ENCODE measurements at regions not wholly inside any gene's neighbourhood (a gene's known extent, or its start where the extent isn't known, plus 50 kb on each side); places are given as distances from the start of the nearest gene placed in this dataset.
"Not testable (repeated sequence)": the region's sequence is repeated elsewhere in the genome, so short reads cannot be mapped to it uniquely, and the experiment has no call there.

GRCh38 chr7:152541892-152542291 is 106.1 kb upstream of the KMT2C start:
- no peak for DNase-seq

GRCh38 chr7:152539190-152539495 is 103.3 kb upstream of the KMT2C start:
- DNase-seq, result not testable (repeated sequence)

- DNase-seq, result not testable (repeated sequence)
Observed at GRCh38 chr7:152538346-152539189, 102.8 kb upstream of the KMT2C start.

- DNase-seq, result no peak
Observed at GRCh38 chr7:152537639-152538038, 101.8 kb upstream of the KMT2C start.

- DNase-seq, result no peak
Observed at GRCh38 chr7:152528612-152529011, 92.8 kb upstream of the KMT2C start.

- DNase-seq, result no peak
Observed at GRCh38 chr7:152527610-152528032, 91.8 kb upstream of the KMT2C start.

GRCh38 chr7:152523916-152524315 is 88.1 kb upstream of the KMT2C start:
- no peak for DNase-seq

- no peak for DNase-seq
Observed at GRCh38 chr7:152522571-152523067, 86.8 kb upstream of the KMT2C start.

GRCh38 chr7:152521420-152522337 is 85.9 kb upstream of the KMT2C start:
- DNase-seq, result no peak

- DNase-seq, result no peak
Observed at GRCh38 chr7:152520861-152521302, 85.1 kb upstream of the KMT2C start.

- no peak for DNase-seq
Observed at GRCh38 chr7:152519290-152519689, 83.5 kb upstream of the KMT2C start.

- DNase-seq, result no peak
Observed at GRCh38 chr7:152516216-152516615, 80.4 kb upstream of the KMT2C start.

- DNase-seq, result not testable (repeated sequence)
Observed at GRCh38 chr7:152515266-152515950, 79.6 kb upstream of the KMT2C start.

GRCh38 chr7:152514771-152515105 is 78.9 kb upstream of the KMT2C start:
- DNase-seq, result no peak

GRCh38 chr7:152513861-152514770 is 78.3 kb upstream of the KMT2C start:
- DNase-seq, result no peak

- DNase-seq, result peak in 2 of 5 donors; percentile 2 to 44
Observed at GRCh38 chr7:152512706-152513105, 76.9 kb upstream of the KMT2C start.

GRCh38 chr7:152511736-152512135 is 75.9 kb upstream of the KMT2C start:
- no peak for DNase-seq

GRCh38 chr7:152508701-152509100 is 72.9 kb upstream of the KMT2C start:
- no peak for DNase-seq

GRCh38 chr7:152505606-152506005 is 69.8 kb upstream of the KMT2C start:
- no peak for DNase-seq

- no peak for DNase-seq
Observed at GRCh38 chr7:152504816-152505215, 69.0 kb upstream of the KMT2C start.

GRCh38 chr7:152504367-152504766 is 68.6 kb upstream of the KMT2C start:
- no peak for DNase-seq
